Ovary (tissue), 7 donors: ENCODE measurements at regions not wholly inside any gene's neighbourhood (a gene's known extent, or its start where the extent isn't known, plus 50 kb on each side); places are given as distances from the start of the nearest gene placed in this dataset.
"Not testable (repeated sequence)": the region's sequence is repeated elsewhere in the genome, so short reads cannot be mapped to it uniquely, and the experiment has no call there.

Source experiments
- DNase-seq, 5 donors: peaks; one replicate each; pipeline ENCODE4 v3.0.0-alpha.2; 2019 to 2020
- H3K27ac ChIP-seq, 2 donors: fragments of 200-600 bp; one replicate each; pipeline versions ENCODE4 v1.5.1 to v1.8.0; 2019 to 2022
- H3K27me3 ChIP-seq: fragments of 200-600 bp; one replicate; pipeline ENCODE4 v1.8.0; 2022
- H3K36me3 ChIP-seq: fragments of 200-600 bp; sonication (generic); one replicate; pipeline ENCODE4 v1.5.1; 2019
- H3K4me1 ChIP-seq: one replicate; pipeline ENCODE4 v1.8.1; 2013; ENCODE audit warnings: mild to moderate bottlenecking, moderate library complexity; ENCODE audit not compliant: insufficient read depth
- H3K4me3 ChIP-seq: fragments of 200-600 bp; sonication (generic); one replicate; pipeline ENCODE4 v1.5.1; 2017
- H3K9me3 ChIP-seq, 2 donors: fragments of 200-600 bp in 1 of 2; sonication (generic) in 1 of 2; one replicate each; pipeline versions ENCODE4 v1.5.1 to v1.8.1; 2013 to 2019; ENCODE audit warnings: mild to moderate bottlenecking in 1 of 2, moderate library complexity in 1 of 2
- CTCF ChIP-seq, 3 donors: fragments of 450-650 bp in 2 of 3; fragments of 200-600 bp in 1 of 3; IDR thresholded peaks; one replicate each; pipeline versions ENCODE4 v1.5.1 to v1.8.0; 2016 to 2022; ENCODE audit warnings: antibody characterized with exemption in 3 of 3, mild to moderate bottlenecking in 1 of 3
- EP300 ChIP-seq: sonication (generic); formaldehyde crosslinking; IDR thresholded peaks from one replicate; pipeline ENCODE4 v1.6.1; 2017; ENCODE audit warnings: antibody characterized with exemption
- POLR2A ChIP-seq: fragments of 450-650 bp; IDR thresholded peaks from one replicate; pipeline ENCODE4 v1.6.1; 2017; ENCODE audit warnings: antibody characterized with exemption, mild to moderate bottlenecking, moderate library complexity
- WGBS, 3 donors: extraction: QIAGEN DNeasy Blood & Tissue Kit in 1 of 3; methylation state at CpG; one replicate each; pipeline versions ENCODE4 v1.1.5 to v1.1.7; 2013 to 2017; 5-methylcytosine and 5-hydroxymethylcytosine counted together
- intact Hi-C, 4 donors: fragments of 100-400 bp; cut with DNase I; formaldehyde crosslinking; loops; one replicate each; pipeline versions ENCODE4 v1.11.0 to v1.15.1; 2022 to 2023
- donor health status: DM: no; HTN: no; CAD: no; lungs with moderate emphysema.
- donor health status: DM: no; HTN: no; CAD: no.
- donor health status: Bipolar disorder and iron deficiency.
- donor health status: DM: no; HTN: no; CAD: no.
- donor health status: DM: yes; HTN: yes; CAD: no.

- no peak for TF ChIP-seq POLR2A
- TF ChIP-seq CTCF (IDR thresholded peaks at IDR 0.05), result no peak
- no peak for TF ChIP-seq EP300
- H3K27ac ChIP-seq, result no peak overlapping the region
- H3K4me1 ChIP-seq, result no peaks in the 10 kb centered on the region
- H3K36me3 ChIP-seq, result no peaks in the 10 kb centered on the region
- DNase-seq, result no peak
- no peaks in the 10 kb centered on the region for H3K9me3 ChIP-seq
- intact Hi-C loops, result no loop called here
- no peak overlapping the region for H3K4me3 ChIP-seq
- no peaks in the 10 kb centered on the region for H3K27me3 ChIP-seq
Observed at GRCh38 chr18:60021556-60021955, 121.8 kb downstream of the PMAIP1 start.

DNA sequence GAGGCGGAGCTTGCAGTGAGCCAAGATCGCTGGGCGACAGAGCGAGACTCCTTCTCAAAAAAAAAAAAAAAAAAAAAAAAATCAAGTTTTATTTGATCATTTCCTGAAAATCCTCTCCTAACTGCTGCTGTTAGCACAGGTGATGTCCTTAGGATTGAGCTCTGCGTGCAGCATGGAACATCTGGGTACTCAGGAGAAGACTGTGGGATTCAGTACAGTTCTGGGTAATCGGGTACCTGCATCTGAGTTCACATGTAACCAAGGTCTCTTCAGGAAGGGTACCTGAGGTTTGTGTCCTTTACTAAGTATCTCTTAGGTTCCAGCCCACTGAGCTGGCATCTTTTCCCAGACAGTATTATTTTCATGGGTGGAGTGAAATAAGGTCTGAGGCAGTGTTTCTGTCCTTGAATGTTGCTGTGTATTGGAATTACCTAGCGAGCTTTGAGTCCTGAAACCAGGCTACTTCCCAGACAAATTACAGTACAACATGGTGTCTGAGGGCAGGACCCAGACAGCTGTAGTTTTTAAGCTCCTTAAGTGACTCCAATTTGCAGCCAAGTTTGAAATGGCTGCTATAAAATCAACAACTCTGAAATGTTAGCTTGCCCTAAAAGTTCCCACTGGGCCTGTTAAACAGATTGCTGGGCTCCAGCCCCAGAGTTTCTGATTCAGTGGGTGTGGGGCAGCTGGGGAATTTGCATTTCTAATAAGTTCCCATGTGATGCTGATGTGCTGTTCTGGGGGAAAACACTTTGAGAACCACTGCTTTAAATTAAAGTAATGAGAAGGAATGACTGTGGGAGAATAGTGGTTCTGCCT is 120.5 kb downstream of the PMAIP1 start:
- Histone ChIP-seq H3K4me3 (no peak overlapping the region), H3K27ac (no peak overlapping the region), H3K27me3 (no peaks in the 10 kb centered on the region), H3K36me3 (no peaks in the 10 kb centered on the region), H3K4me1 (no peaks in the 10 kb centered on the region), H3K9me3 (no peaks in the 10 kb centered on the region)
- intact Hi-C loops, result no loop called here
- no peak for TF ChIP-seq POLR2A
- no peak for TF ChIP-seq CTCF (IDR thresholded peaks at IDR 0.05)
- TF ChIP-seq EP300, result no peak
- WGBS, 3 donors, result 76 to 88% (median 82%) methylated on average over 7 of the region's 7 CpGs
- DNase-seq, result no peak

GRCh38 chr18:60019463-60019840 is 119.7 kb downstream of the PMAIP1 start:
- intact Hi-C loops, result no loop called here
- Histone ChIP-seq H3K27ac (no peak overlapping the region), H3K4me3 (no peak overlapping the region), H3K36me3 (no peaks in the 10 kb centered on the region), H3K4me1 (no peaks in the 10 kb centered on the region), H3K9me3 (no peaks in the 10 kb centered on the region), H3K27me3 (no peaks in the 10 kb centered on the region)
- no peak for DNase-seq
- TF ChIP-seq POLR2A (no peak), EP300 (no peak), CTCF (IDR thresholded peaks at IDR 0.05) (no peak)
- WGBS, 3 donors, result 85 to 88% (median 85%) methylated on average over 4 of the region's 4 CpGs

DNA sequence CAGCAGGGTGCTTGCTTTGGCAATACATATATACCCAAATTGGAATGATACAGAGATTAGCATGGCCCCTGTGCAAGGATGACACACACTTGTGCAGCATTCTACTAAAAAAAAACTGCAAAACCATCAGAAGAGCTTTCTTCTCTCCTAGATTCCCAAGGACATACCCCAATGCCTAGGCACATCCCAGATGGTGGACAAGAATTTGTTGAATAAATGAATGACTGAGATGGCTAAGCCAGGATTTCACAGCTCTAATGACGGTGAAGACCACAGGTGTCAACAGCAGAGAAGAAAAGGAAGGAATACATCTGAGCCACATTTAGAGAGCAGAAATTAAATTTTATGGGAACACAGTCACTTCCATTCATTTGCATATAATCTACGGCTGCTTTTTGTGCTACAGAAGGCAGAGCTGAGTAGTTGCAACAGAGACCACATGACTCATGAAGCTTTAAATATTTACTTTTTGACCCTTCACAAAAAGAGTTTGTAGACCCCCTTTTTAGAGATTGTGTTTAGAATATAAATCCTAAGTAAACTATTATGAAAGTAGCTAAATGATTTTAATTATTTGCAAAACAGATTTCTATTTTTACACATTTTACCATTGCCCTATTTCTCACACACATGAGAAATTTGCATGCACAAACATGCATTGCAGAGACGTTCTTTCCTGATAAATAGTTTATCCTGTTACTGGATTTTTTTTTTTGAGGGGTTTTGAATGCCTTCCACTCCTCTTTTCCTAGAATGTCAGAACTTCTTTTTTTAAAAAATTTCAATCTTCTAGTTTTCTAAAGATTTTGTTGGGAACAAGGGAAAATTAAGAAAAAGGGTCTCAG is 119.0 kb downstream of the PMAIP1 start:
- WGBS, 3 donors, result 18 to 31% (median 22%) methylated on average over 3 of the region's 3 CpGs

GRCh38 chr18:60018134-60018533 is 118.3 kb downstream of the PMAIP1 start:
- H3K36me3 ChIP-seq, H3K27ac ChIP-seq, H3K27me3 ChIP-seq, DNase-seq, H3K4me1 ChIP-seq, H3K9me3 ChIP-seq, H3K4me3 ChIP-seq, intact Hi-C loops: not testable (repeated sequence)
- 88 to 91% (median 90%) methylated on average over 2 to 3 of the region's 3 CpGs for WGBS, 3 donors

More for the DNA sequence above, 119.0 kb downstream of the PMAIP1 start:
- no peaks in the 10 kb centered on the region for H3K27me3 ChIP-seq
- DNase-seq, result no peak
- H3K4me1 ChIP-seq, result no peaks in the 10 kb centered on the region
- H3K9me3 ChIP-seq, result no peaks in the 10 kb centered on the region
- no peak overlapping the region for H3K27ac ChIP-seq
- TF ChIP-seq CTCF (IDR thresholded peaks at IDR 0.05), result no peak
- no peak for TF ChIP-seq POLR2A
- no peak for TF ChIP-seq EP300
- no peak overlapping the region for H3K4me3 ChIP-seq
- H3K36me3 ChIP-seq, result no peaks in the 10 kb centered on the region
- intact Hi-C loops, result no loop called here
